ENCODE measurements at regions not wholly inside any gene's neighbourhood (a gene's known extent, or its start where the extent isn't known, plus 50 kb on each side); places are given as distances from the start of the nearest gene placed in this dataset.

DNA sequence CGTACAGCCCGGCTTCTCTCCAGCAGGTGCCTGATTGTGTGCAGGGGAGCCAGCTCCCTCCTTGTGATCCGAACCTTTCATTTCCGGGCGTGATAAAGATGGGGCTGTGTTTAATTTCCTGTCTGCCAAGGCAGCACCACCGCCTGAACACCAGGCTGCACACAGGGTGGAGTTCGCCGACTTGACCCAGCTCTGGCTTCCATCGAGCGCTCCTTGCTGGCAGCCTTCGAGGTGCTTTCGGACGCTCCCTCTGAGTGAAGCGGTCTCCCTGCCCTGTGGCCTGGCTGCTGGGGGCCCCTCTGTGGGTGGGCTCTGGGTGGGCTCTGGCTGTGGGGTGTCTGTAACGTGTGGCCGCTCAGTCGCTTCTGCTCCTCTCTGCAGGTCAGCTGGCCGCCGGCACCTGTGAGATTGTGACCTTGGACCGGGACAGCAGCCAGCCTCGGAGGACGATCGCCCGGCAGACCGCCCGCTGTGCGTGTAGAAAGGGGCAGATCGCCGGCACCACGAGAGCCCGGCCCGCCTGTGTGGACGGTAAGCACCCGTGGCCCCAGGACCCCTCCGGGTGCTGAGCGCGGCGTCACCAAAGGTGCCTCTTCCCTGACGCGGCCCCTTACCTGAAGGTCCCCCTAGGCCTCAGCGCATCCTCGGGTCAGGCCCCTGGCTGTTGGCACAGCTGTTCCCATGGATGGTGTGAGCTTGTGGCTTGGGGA, 1181.3 kb downstream of the BRD1 start:
- no peak for DNase-seq (ENCODE audit: low read depth in 3 of 3)

DNA sequence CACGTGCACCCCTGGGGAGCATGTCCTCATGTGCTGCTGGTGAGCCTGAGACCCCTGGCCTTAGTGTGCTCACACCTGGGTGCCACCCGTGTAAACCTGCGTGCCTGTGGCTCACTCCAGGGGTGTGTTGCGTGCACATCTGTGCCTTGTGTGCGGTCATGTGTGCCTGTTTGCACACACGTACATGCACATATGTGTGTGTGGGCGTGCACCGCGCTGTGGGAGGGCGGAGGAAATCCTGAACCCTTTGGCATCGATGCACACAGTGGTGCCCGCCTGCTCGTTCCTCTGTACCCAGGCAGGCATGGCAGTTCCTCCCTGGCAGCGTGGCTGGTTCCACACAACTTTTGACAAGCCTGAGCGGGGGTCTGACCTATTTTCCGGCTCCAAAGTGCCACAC, 1181.9 kb downstream of the BRD1 start:
- no peak for DNase-seq (ENCODE audit: low read depth in 3 of 3)

DNA sequence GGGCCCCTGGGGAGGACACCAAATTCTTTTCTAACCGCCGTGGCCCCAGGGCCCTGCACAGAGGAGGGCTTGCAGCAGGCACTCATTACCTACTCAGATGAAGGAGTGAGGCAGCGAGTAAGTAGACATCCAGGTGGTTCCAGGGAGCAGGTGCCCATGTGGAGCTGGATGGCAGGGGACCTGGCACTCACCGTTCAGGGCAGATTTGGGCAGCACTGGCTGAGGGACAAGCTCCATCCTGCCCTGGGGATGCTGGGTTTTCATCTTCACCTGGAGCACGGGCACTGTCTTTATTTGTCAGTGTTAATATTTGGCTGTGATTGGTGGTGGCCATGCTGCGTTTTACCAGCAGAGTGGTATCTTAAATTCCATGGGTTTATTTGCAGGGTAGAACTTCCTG, 1182.7 kb downstream of the BRD1 start:
- no peak for DNase-seq (ENCODE audit: low read depth in 3 of 3)

DNA sequence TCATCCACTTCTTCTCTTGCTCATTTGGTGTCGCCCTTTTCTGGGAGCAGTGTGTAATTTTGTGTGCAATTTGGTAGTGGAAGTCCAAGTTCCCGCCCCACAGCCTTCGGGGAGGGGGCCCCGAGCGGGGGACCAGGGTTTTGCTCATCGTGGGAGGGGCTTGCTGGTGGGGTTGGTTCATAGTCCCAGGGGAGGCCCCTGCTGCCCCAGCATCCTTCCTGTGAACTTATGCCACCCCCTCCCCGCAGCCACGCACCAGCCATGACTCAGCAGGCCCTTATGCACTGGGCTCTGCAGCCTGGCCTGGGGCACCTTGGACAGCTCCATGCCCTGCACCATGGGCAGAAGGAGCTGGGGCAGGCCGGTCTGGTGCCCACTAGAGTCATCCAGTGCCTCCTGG, 1183.6 kb downstream of the BRD1 start:
- DNase-seq (ENCODE audit: low read depth in 3 of 3): no peak

DNA sequence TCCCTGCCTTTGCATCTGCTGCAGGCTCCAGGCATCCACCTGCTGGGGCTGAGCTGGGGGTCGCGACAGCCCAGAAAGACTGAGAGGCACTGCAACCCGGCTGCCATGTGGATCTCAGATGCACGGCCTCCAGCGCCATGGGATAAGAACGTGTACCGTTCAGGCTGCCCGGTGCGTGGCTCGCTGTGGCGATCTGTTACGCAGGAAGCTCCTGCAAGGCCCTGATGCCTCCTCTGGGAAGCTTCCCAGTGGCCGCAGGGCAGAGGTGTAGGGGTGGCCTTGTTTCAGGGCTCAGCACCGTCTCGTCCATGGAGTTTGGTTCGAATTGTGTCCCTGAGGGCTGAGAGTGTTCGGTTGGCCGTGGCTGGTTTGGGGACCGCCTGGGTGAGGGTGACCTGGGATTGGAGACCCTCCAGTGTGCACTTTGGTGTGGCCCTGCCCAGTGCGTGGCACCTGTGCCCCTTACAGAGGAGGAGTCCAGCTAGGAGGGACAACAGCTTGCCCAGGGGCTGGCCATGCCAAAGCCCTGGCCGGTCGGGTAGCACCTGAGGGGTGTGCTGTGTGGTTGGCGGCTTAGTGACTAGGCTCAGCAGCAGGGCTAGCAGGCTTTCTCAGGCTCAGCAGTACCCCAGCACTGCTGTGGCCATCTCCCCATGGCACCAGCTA, 1184.5 kb downstream of the BRD1 start:
- no peak for DNase-seq (ENCODE audit: low read depth in 3 of 3)

DNA sequence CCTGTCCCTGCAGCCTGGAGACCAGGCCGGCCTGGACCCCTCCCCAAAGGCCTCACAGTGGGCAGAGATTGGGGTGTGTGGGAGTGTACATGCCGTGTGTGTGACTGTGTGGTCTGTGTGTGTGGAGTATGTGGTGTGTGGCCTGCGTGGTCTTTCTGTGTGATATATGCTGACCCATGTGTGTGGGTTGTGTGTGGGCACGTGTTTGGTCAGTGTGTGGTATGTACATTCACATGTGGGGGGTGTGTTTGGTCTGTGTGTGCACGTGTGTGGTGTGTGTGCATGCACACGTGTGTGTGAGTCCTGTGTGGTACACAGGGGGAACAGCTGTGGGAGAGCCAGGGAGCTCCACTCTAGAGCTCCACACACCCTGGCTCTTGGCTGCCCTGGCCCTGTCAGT, 1185.1 kb downstream of the BRD1 start:
- no peak for DNase-seq (ENCODE audit: low read depth in 3 of 3)

DNA sequence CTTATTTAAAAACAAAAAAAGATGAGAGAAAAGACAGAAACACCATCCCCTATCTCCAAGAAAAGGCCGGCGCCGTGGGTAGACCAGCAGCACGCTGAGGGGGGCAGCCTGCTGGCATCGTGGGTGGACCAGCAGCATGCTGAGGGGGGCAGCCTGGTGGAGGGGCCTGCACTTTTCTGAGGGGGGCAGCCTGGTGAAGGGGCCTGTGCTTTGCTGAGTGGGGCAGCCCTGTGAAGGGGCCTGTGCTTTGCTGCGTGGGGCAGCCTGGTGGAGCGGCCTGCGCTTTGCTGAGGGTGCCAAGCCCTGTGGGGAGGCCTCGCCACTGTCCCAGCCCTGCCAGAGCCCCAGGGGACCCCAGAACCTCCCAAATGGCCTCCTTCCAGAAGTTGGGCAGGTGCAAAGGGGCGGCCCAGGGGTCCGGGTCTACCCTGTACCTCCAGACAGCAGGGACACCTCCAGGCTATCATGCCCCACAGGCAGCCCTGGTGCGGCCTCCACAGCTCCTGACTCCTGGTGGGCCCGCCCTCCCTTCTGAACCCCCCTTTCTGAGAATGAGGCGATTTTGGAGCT, 1185.7 kb downstream of the BRD1 start:
- no peak for DNase-seq (ENCODE audit: low read depth in 3 of 3)

DNA sequence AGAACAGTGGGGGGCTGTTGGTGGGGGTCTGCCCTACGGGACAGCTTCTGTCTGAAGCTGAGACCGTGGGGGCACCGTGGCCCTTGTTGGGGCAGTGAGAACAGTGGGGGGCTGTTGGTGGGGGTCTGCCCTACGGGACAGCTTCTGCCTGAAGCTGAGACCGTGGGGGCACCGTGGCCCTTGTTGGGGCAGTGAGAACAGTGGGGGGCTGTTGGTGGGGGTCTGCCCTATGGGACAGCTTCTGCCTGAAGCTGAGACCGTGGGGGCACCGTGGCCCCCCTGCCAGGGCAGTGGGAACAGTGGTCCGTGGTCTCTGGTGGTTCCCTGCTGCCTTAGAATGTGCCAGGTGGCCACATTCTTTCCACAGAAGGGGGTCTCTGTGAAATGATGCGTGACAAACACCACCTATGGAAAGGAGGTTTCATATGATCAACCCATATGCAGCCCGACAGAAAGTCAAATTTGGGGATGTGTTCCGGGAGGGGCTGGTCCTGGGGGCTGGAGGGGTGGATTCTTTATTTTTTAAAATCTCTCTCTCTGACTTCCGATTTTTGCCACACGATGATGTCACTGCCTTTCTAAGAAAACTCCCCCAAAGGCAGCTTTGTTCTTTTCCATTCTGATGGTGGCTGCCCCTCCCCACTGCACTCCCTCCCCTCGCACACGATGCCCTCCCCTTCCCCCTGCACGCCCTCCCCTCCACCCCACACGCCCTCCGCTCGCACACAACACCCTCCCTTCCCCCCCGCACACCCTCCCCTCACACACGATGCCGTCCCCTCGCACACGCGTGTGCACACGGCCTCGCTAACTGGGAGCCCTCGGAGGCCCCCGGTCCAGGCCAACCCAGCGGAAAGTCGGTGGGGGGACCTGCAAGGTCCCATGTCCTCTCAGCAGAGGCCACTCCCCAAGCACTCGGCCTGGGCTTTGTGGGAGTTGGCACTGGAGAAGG, 1186.5 kb downstream of the BRD1 start:
- DNase-seq (ENCODE audit: low read depth in 3 of 3): no peak

DNA sequence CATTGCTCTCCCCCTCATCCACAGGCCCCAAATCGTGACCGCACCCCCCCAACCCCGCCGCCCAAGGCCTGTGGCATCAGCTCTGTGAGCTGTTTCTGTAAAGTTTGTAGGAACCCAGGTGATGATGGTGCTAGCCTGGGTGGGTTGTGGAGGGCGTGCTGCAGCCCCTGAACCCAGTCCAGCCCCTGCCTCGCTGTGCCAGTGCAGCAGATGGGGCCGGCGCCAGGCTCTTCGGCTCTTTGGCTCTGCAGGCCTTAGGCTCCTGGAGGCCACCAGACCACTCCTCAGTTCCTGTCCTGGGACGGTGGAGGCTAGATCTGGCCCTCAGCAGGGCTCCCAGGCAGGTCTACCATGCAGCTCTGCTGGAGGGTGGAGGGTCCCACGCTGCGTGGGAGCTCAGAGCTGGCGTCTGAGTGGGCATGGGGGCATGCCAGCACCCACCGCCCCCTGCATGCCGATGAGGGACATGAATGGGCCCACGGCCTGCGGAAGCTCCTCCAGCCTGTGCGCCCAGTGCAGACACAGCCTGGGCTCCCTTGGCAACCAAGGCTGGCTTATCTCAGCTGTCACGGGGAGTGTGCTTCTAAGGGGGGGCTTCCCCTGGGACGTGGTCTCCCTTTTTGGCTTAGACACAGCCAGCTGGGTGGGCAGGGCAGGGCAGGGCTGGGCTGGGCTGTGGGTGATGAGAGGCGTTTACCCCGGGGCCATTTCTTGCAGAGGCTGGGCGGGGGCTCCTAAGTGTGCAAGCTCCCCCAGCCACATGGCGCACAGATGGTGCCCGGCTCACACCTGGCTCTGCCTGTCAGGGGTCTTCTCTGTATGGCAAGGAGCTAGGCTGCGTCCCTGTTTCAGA, 1187.6 kb downstream of the BRD1 start:
- no peak for DNase-seq (ENCODE audit: low read depth in 3 of 3)

DNA sequence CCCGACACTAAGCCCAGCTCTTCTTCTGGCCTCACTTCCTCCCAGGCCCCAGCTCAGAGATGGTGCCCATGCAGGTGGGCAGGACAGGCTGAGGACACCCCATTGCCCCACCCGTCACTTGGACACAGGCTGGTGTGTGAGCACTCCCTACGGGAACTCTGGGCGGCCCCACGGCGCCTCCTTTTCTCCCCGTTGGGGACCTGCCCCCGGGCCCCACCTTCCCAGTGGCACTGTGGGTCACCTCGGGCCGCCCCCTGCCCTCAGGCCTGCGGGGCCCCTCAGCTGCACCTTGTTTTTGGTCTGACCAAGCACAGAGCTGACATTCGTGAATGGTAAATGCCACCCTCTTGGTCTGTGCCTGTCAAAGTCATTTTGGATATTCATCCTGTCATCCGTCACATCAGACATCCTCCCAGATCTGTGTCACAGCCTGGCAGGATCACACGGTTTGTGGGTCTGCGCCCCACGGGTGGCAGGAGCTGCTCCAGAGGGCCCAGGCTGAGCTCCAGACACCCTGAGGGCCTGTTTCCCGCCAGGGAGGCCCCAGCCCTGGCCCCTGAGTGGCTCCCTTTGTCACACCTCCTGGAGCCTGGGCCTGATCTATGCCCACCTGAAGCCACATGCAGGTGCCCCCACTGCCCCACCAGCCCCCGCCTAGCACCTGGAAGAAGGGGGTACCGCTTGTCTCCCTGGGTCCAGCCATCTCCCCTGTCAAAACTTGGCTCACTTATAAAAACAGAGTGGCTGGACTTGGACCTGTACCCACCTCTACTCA, 1188.5 kb downstream of the BRD1 start:
- DNase-seq (ENCODE audit: low read depth in 3 of 3): no peak

DNA sequence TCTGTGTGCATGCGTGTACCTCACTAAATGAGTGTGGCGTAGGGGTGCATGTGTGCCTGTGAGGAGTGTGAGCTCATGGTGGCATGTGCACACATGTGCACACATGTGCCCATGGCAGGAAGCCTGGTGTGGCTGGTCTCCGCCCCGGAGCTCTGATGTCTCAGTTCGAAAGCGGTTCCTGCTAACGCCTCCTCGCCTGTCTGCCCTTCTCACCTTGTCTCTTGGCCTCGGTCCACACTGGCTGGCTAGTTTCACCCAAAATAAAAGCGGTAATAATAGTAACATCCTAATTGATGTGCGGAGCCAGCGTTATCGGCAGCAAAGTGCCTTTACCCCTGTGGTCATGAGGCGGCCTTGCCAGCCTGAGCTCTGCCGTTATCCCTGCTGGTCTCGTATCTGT, 1190.4 kb downstream of the BRD1 start:
- no peak for DNase-seq (ENCODE audit: low read depth in 3 of 3)

DNA sequence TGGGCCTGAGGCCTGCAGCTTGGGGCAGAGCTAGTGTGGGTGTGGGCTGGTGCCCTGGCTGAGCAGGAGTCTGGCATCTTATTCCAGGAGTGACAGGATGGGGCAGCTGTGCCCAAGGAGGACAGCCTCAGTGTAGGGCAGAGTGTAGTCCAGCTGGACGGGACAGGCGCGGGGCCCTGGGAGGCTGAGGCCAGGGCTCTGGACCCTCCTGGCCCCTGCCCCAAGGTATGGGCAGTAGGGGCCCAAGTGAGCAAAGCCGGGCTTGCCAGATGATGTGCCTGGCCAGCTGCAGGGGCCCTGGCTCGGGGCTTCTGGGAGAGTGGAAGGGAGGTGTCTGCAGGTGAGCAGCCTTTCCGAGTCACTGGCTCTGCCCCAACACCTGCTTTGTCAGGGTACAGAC, 1190.9 kb downstream of the BRD1 start:
- no peak for DNase-seq (ENCODE audit: low read depth in 3 of 3)

DNA sequence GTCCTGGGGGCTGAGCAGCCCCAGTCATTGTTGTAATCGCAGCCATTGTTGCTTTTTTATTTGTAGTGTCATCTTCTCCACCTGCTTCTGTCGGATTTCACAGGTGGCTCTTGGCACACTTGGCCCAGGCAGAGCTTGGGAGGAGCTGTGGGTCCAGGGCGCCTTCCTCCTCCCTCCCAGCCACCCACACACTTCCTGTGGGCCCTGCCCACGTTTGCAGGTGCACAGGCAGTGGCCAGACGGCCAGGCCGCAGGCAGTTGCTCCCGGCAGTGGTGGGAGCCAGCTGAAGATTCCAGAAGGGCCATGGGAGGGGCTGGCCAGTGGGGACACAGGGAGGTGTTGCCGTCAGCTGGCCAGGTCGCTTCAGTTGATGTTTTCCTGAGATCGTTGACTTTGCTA, 1191.9 kb downstream of the BRD1 start:
- no peak for DNase-seq (ENCODE audit: low read depth in 3 of 3)

DNA sequence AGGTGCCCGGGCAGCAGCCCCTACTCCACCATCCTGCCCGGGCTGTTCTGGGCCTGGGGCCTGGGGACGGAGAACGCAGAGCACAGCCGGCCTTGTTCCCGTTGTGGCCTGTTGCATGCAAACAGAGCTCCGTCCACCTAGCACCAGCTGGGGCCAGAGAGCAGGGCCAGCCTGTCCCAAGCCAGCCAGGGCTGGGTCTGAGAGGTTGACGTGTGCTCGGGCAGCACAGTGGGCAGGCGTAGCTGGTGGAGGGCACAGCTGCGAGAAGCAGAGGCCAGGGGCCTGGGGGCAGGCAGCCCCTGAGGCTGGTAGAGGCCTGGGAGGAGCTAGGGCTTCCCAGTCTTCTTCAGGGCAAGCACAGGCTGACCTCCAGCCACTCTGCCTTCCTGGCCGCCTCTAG, 1192.6 kb downstream of the BRD1 start:
- DNase-seq (ENCODE audit: low read depth in 3 of 3): no peak

DNA sequence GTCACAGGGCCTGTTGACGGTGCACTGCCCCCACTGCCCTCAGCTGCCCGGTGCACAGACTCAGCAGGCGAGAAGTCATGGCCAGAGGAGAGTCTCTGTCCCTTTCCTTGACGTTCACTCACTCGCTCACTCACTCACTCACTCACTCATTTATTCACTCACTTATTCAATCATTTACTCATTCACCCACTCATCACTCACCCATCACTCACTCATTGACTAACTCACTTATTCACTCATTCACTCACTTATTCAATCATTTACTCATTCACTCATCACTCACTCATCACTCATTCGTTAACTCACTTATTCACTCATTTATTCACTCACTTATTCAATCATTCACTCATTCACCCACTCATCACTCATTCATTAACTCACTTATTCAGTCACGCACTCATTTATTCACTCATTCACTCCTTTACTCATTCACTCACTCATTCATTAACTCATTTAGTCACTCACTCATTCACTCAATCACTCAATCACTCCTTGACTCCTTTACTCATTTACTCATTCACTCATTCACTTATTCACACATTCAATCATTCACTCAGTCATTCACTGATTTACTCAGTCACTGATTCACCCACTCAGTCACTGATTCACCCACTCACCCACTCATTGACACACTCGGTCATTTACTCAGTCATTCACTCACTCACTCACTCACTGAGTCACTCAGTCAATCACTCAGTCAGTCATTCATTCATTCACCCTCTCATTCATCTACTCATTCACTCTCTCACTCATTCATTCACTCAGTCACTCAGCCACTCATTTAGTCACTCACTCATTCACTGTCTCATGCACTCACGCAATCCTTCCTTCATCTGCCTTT, 1193.5 kb downstream of the BRD1 start:
- no peak for DNase-seq (ENCODE audit: low read depth in 3 of 3)

DNA sequence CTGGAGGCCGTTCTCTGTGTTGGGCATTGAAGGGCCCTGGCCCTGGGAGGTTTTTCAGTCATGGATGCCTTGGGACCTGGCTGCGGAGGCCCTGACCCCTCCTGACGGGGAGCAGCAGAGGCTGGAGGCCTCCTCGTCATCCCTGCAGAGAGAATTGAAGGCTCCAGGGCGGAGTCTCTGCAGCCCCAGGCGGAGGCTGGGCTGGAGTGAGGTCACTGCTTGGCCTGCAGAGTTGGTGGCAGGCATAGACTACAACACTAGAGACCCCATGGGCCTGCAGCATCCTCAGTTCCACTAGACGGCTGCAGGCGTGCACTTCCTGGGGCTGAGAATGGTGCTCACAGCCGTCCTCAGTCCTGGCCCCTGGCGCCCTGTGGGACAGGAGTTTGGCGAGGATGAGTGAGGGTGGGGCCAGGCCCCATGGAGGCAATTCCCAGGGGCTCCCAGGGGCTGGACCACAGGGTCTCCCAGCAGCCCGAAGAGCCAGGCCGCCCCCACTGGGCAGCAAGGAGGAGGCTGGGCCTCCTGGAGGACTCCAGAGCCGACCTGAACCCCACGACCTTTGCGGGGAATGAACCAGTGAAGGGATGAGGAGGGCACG, 1194.9 kb downstream of the BRD1 start:
- DNase-seq (ENCODE audit: low read depth in 3 of 3): no peak

DNA sequence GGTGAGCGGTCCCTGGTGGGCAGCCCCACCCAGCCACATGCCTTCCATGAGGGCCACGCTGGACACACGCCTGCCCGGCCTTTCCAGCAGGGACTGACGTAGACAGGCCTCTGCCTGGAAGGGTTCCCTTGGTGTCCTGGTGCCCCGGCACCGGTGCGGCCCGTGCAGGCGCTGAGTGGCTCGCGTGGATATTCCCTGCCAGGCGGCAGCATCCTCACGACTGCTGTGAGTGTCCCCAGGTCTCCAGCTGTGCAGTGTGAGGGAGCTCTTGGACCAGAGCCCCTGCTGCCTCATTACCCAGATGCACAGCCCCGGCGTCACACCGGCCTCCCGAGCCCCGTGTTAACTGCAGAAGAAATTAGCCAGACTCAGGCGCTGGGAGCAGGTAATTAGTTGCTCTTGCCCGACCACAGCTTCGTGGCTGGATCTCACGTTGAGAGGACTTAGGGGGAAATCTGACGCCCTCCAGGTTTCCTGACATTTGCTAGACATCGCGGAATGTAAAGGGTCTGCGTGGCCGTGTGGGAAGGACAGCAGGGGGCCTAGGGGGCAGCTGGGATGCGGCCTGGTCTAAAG, 1196.3 kb downstream of the BRD1 start:
- DNase-seq (ENCODE audit: low read depth in 3 of 3): no peak

DNA sequence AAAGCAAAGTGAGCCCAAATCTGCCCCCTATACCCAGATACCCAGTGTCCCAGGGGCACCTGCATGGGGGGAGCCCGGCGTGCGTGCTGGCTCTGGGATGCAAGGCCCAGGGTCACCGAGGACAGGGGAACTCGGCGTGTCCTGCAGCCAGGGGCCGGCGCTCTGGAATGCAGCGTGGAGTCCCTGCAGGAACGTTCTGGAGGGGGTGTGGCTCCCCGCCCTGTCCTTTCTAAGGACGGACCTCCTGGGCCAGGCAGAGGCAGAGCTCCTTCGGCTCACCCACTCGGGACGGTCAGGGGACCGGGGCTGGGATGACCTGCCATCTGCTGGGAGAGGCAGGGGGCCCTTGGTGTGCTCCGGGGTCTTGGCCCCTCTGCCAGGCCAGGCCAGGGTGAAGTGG, 1196.8 kb downstream of the BRD1 start:
- DNase-seq (ENCODE audit: low read depth in 3 of 3): no peak

DNA sequence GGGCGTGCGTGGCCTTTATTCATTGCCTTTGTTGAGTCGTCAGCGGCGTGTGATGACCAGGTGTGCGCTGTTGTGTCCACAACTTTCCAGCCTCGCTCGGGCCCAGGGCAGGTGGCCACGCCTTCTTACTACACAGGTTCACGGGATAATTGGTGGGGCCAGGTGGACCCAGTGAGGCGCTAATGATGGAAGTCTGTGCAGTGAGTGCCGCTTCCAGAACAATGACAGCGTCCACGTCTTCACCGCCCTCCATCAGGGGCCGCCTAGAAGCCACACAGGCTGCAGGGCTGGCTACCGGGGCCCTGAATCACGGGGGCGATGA, 1197.3 kb downstream of the BRD1 start:
- no peak for DNase-seq (ENCODE audit: low read depth in 3 of 3)

Measured in stimulated activated CD4-positive, alpha-beta T cell treated with anti-CD3 and anti-CD28 coated beads, TNF-alpha, amount 100 ng/mL, for 48 hours (primary cell).